Lower lobe of right lung (tissue), 2 donors: ENCODE measurements at regions not wholly inside any gene's neighbourhood (a gene's known extent, or its start where the extent isn't known, plus 50 kb on each side); places are given as distances from the start of the nearest gene placed in this dataset.

Experiments used
- ATAC-seq, 2 donors: fragments of 200-7000 bp; cut with Tn5 transposase; one replicate each; pipeline ENCODE4 v1.9.1; 2020 to 2022; ENCODE audit warnings: mild to moderate bottlenecking in 2 of 2, moderate library complexity in 2 of 2
- DNase-seq: peaks from one replicate; pipeline ENCODE4 v3.0.0-alpha.2; 2020
- H3K27ac ChIP-seq: fragments of 200-600 bp; one replicate; pipeline ENCODE4 v1.8.0; 2022
- H3K27me3 ChIP-seq: fragments of 200-600 bp; one replicate; pipeline ENCODE4 v1.8.0; 2022; ENCODE audit warnings: low read depth
- H3K36me3 ChIP-seq: fragments of 200-600 bp; one replicate; pipeline ENCODE4 v1.8.0; 2022; ENCODE audit warnings: mild to moderate bottlenecking
- H3K4me1 ChIP-seq: fragments of 200-600 bp; one replicate; pipeline ENCODE4 v1.8.0; 2022
- H3K4me3 ChIP-seq: fragments of 200-600 bp; one replicate; pipeline ENCODE4 v1.8.0; 2022; ENCODE audit warnings: mild to moderate bottlenecking
- H3K9me3 ChIP-seq: fragments of 200-600 bp; one replicate; pipeline ENCODE4 v1.8.0; 2022
- CTCF ChIP-seq: fragments of 200-600 bp; IDR thresholded peaks from one replicate; pipeline ENCODE4 v1.8.0; 2022; ENCODE audit warnings: antibody characterized with exemption, mild to moderate bottlenecking
- intact Hi-C: fragments of 100-400 bp; cut with DNase I; formaldehyde crosslinking; loops from one replicate; pipeline ENCODE4 v1.11.0; 2022
- donor health status: DM: no; HTN: yes; CAD: no; lungs with severe emphysema.

DNA sequence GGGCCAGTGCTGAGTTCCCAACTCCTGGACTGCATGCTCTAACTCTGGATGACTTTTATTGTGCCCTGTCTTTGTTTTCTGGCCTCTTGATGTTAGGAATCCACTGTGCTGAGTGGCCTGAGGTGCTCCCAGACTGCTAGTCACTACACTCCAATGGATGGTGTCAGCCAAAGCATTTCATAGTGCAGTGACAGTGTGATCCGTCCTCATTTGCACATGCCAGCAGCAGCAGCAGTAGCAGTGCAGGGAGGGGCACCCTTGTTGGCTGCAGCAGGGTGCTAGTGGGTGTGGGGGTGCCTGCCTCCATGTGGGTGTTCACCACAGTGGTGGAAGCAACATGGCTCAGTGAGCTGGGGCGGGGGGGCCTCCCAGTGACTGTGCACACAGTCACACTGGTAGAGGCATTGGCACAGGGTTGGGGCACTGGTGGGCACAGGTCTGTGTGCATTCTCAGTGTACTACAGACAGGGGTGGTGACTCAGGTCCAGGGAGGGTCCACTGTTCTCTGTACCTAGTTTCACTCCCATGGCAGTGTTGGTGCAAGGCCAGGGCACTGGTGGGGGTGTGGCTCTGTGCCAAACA lies 214.0 kb downstream of the ZC3H11B start:
- no peak for DNase-seq

DNA sequence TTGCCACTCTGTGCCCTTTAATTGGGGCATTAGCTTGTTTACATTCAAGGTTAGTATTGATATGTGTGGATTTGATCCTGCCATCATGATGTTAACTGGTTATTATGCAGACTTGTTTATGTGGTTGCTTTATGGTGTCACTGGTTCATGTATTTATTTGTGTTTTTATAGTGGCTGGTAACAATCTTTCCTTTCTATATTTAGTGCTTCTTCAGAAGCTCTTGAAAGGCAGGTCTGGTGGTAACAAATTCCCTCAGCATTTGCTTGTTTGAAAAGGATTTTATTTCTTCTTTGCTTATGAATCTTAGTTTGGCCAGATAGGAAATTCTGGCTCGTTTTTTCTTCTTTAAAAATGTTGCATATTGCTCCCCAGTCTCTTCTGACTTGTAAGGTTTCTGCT lies 215.4 kb downstream of the ZC3H11B start:
- Histone ChIP-seq H3K9me3 (peaks cover 32% of the 10 kb centered on the region), H3K4me1 (no peaks in the 10 kb centered on the region), H3K4me3 (no peak overlapping the region), H3K36me3 (no peaks in the 10 kb centered on the region), H3K27ac (no peak overlapping the region), H3K27me3 (no peaks in the 10 kb centered on the region)
- no peak for TF ChIP-seq CTCF
- ATAC-seq (no peak), DNase-seq (no peak)
- intact Hi-C loops, result no loop called here

More for the DNA sequence above, 214.0 kb downstream of the ZC3H11B start:
- no peak for TF ChIP-seq CTCF
- ATAC-seq, result peak in 1 of 2 donors; percentile 25
- no peaks in the 10 kb centered on the region for H3K27me3 ChIP-seq
- no peak overlapping the region for H3K4me3 ChIP-seq
- intact Hi-C loops, result no loop called here
- H3K9me3 ChIP-seq, result peaks cover 24% of the 10 kb centered on the region
- H3K27ac ChIP-seq, result no peak overlapping the region
- H3K4me1 ChIP-seq, result no peaks in the 10 kb centered on the region
- H3K36me3 ChIP-seq, result no peaks in the 10 kb centered on the region

- Histone ChIP-seq H3K4me3 (no peak overlapping the region), H3K27ac (no peak overlapping the region), H3K4me1 (no peaks in the 10 kb centered on the region), H3K9me3 (peaks cover 19% of the 10 kb centered on the region), H3K27me3 (no peaks in the 10 kb centered on the region), H3K36me3 (no peaks in the 10 kb centered on the region)
- intact Hi-C loops, result no loop called here
- DNase-seq (no peak), ATAC-seq (no peak)
- no peak for TF ChIP-seq CTCF
These were observed 217.6 kb downstream of the LYPLAL1 start for GRCh38 chr1:219391297-219391696.

DNA sequence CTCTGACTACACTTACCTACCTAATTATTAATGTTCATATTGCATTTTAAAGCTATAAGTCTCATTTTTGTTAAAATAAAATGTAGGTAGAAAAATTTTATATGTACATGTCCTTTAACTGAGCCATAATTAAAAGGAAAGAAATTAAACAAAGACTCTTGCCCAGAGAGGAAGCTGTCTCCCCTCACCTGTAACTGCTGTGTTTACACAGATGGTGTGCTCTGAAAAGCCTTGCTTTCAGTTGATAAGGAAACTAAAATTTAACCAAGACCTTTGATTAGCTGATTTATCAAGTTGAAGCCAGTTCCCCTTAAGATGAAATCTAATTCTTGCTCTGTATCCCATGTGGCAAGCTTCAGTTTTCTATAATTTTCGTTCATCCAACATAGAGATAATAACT lies 213.5 kb downstream of the LYPLAL1 start:
- H3K4me1 ChIP-seq, result no peaks in the 10 kb centered on the region
- TF ChIP-seq CTCF, result no peak
- no peak for DNase-seq
- no peaks in the 10 kb centered on the region for H3K27me3 ChIP-seq
- no peak for ATAC-seq
- intact Hi-C loops, result no loop called here
- no peaks in the 10 kb centered on the region for H3K36me3 ChIP-seq
- no peak overlapping the region for H3K4me3 ChIP-seq
- no peak overlapping the region for H3K27ac ChIP-seq
- no peaks in the 10 kb centered on the region for H3K9me3 ChIP-seq

DNA sequence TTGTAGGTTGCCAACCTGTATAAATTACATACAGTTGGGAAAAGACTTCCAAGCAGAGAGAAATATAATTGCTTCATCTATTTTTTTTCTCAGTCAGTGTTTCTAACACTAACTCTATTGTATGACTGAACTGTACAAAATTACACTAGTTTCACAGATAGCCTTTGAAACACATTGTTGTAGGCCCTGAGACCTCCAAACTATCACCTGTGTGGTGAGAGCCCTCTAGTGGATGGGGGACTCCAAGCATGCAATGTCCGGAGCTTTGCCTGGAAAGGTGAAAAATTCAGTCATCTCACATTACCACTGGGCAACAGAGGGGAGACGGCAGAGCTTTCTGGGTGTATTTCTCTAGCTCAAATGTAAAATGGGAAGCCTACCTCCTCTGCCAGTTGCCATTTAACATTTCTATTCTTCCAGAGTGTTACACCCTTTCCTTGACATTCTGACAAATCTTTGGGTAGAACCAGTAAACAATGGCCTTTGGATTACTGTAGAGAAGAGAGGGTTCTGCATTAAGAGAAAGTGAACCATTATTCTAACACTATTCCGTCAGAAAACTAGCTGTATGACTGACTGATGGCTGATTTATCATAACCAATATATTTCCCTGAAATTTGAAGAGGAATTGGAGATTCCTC lies 212.2 kb downstream of the LYPLAL1 start:
- DNase-seq (no peak), ATAC-seq (peak; percentile 62 to 74)
- intact Hi-C loops, result no loop called here
- no peak overlapping the region for H3K27ac ChIP-seq
- H3K27me3 ChIP-seq, result no peaks in the 10 kb centered on the region
- H3K36me3 ChIP-seq, result no peaks in the 10 kb centered on the region
- H3K4me3 ChIP-seq, result no peak overlapping the region
- no peaks in the 10 kb centered on the region for H3K4me1 ChIP-seq
- peak; percentile 62 for TF ChIP-seq CTCF
- no peaks in the 10 kb centered on the region for H3K9me3 ChIP-seq
